ENCODE measurements at regions not wholly inside any gene's neighbourhood (a gene's known extent, or its start where the extent isn't known, plus 50 kb on each side); places are given as distances from the start of the nearest gene placed in this dataset.

DNA sequence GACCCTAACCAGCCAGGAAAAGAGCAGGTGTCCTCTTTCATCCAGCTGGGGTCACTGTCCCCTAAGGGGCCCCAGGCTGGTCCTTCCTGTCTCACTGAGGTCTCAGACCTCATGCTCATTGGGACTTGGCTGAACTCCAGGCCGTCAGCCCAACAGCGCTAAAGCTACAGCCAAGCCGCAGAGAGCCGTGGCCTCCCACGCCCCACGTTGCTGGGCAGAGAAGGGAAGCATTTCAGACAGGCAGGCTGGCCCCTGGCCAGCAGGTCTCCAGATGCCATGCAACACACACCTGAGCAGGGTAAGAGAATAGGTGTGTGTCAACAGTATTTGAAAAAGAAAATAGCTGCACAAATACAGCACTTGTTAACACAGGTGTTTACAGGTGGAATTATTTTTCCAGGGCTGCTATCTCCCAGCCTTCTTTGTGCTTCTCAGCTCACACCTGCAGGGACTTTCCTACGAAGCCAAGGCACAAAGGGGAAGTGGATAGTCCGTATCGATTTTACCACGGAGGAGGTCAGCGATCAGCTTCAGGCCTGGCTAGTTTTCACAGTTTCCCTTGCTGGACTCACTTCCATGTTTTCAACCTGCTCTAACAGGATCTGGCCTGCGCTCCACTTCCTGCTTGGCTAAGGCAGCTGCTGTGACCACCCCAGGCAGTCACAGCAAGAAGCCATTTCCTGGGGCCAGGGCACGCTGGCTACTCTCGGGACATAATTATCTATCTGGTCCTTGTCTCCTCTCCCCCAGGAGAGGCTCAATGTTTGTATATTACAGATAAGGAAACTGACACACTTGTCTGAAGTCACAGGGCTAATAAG is 156.1 kb upstream of the ID2 start (continued):
- TF ChIP-seq, protein P1, sequence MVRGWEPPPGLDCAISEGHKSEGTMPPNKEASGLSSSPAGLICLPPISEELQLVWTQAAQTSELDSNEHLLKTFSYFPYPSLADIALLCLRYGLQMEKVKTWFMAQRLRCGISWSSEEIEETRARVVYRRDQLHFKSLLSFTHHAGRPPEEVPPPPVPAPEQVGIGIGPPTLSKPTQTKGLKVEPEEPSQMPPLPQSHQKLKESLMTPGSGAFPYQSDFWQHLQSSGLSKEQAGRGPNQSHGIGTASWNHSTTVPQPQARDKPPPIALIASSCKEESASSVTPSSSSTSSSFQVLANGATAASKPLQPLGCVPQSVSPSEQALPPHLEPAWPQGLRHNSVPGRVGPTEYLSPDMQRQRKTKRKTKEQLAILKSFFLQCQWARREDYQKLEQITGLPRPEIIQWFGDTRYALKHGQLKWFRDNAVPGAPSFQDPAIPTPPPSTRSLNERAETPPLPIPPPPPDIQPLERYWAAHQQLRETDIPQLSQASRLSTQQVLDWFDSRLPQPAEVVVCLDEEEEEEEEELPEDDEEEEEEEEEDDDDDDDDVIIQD (CRISPR knock-in tag; IDR thresholded peaks at IDR 0.05), result no peak
- TF ChIP-seq, protein P2, sequence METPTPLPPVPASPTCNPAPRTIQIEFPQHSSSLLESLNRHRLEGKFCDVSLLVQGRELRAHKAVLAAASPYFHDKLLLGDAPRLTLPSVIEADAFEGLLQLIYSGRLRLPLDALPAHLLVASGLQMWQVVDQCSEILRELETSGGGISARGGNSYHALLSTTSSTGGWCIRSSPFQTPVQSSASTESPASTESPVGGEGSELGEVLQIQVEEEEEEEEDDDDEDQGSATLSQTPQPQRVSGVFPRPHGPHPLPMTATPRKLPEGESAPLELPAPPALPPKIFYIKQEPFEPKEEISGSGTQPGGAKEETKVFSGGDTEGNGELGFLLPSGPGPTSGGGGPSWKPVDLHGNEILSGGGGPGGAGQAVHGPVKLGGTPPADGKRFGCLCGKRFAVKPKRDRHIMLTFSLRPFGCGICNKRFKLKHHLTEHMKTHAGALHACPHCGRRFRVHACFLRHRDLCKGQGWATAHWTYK (CRISPR knock-in tag; IDR thresholded peaks at IDR 0.05), result peak; percentile 46; the same call in 1 of the 2 replicates
- TF ChIP-seq CBFB (CRISPR knock-in tag; IDR thresholded peaks at IDR 0.05) (0 out of 2 replicates have a peak, but pooled peaks have one; percentile 73), HMGN3 (IDR thresholded peaks at IDR 0.05; ENCODE audit: borderline replicate concordance, extremely low read depth, insufficient read length, low read depth, low read length) (peak; percentile 13), CHD1 (IDR thresholded peaks at IDR 0.05; ENCODE audit: low read length) (no peak), SREBF2 (CRISPR knock-in tag; IDR thresholded peaks at IDR 0.05) (no peak), KDM1A (IDR thresholded peaks at IDR 0.05) (peak in 1 of 2 experiments; percentile 18; a peak in 1 of 4 replicates), GTF2E2 (tag; IDR thresholded peaks at IDR 0.05) (peak; percentile 36; the same call in 1 of the 2 replicates), FUS (optimal IDR thresholded peaks at IDR 0.05; ENCODE audit: low read depth, low read length) (no peak), U2AF2 (optimal IDR thresholded peaks at IDR 0.05; ENCODE audit: low read depth, low read length) (no peak), IRF2 (CRISPR knock-in tag; IDR thresholded peaks at IDR 0.05) (no peak), ZNF311 (CRISPR knock-in tag; IDR thresholded peaks at IDR 0.05) (no peak), CC2D1A (IDR thresholded peaks at IDR 0.05) (peak; percentile 85), ZNF124 (CRISPR knock-in tag; IDR thresholded peaks at IDR 0.05) (no peak), KLF10 (CRISPR knock-in tag; IDR thresholded peaks at IDR 0.05) (no peak), KDM5B (IDR thresholded peaks at IDR 0.05; ENCODE audit: insufficient replicate concordance, low read depth, low read length) (no peak), NELFE (IDR thresholded peaks at IDR 0.05; ENCODE audit: insufficient read depth, insufficient read length) (no peak), NFATC3 (IDR thresholded peaks at IDR 0.05) (no peak), LCOR (CRISPR knock-in tag; IDR thresholded peaks at IDR 0.05) (peak; percentile 91)
- TF ChIP-seq, protein P3, sequence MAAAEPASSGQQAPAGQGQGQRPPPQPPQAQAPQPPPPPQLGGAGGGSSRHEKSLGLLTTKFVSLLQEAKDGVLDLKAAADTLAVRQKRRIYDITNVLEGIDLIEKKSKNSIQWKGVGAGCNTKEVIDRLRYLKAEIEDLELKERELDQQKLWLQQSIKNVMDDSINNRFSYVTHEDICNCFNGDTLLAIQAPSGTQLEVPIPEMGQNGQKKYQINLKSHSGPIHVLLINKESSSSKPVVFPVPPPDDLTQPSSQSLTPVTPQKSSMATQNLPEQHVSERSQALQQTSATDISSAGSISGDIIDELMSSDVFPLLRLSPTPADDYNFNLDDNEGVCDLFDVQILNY (CRISPR knock-in tag; IDR thresholded peaks at IDR 0.05), result no peak
- TF ChIP-seq, protein P4, sequence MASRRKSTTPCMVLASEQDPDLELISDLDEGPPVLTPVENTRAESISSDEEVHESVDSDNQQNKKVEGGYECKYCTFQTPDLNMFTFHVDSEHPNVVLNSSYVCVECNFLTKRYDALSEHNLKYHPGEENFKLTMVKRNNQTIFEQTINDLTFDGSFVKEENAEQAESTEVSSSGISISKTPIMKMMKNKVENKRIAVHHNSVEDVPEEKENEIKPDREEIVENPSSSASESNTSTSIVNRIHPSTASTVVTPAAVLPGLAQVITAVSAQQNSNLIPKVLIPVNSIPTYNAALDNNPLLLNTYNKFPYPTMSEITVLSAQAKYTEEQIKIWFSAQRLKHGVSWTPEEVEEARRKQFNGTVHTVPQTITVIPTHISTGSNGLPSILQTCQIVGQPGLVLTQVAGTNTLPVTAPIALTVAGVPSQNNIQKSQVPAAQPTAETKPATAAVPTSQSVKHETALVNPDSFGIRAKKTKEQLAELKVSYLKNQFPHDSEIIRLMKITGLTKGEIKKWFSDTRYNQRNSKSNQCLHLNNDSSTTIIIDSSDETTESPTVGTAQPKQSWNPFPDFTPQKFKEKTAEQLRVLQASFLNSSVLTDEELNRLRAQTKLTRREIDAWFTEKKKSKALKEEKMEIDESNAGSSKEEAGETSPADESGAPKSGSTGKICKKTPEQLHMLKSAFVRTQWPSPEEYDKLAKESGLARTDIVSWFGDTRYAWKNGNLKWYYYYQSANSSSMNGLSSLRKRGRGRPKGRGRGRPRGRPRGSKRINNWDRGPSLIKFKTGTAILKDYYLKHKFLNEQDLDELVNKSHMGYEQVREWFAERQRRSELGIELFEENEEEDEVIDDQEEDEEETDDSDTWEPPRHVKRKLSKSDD (conservative IDR thresholded peaks at IDR 0.05; ENCODE audit: low read length), result no peak

All from K562 (cell line).